Medulla oblongata (tissue), 1 donor: ENCODE measurements at regions not wholly inside any gene's neighbourhood (a gene's known extent, or its start where the extent isn't known, plus 50 kb on each side); places are given as distances from the start of the nearest gene placed in this dataset.

Experiments used
- DNase-seq: peaks from one replicate; pipeline ENCODE4 v3.0.0-alpha.2; 2015; ENCODE audit errors: extremely low spot score

- DNase-seq: no peak
Measured at GRCh38 chr6:143621876-143622605, 55.7 kb upstream of the PHACTR2 start.

- no peak for DNase-seq
Measured at GRCh38 chr6:143621159-143621873, 56.4 kb upstream of the PHACTR2 start.

- DNase-seq: no peak
Measured at GRCh38 chr6:143620447-143620846, 57.3 kb upstream of the PHACTR2 start.

GRCh38 chr6:143619824-143620401 is 57.9 kb upstream of the PHACTR2 start:
- no peak for DNase-seq

DNA sequence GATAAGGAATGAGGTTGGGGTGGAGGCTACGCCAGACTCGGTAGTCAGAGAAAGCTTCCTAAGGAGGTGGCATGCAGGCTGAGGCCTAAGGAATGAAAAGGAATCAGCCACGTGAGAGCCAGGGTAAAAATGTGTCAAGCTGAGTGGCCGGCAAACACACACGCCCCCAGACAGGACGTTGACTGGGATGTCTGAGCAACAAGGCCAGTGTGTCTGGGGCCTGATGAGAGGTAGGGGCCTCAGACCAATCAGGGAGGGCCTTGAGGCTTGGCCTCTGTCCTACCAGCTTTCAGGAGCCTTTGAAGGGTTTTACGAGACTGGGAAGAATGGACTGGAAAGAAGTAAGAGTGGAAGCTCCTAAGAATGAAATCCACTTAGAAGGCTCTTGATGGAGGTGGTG is 61.0 kb upstream of the PHACTR2 start:
- no peak for DNase-seq

DNA sequence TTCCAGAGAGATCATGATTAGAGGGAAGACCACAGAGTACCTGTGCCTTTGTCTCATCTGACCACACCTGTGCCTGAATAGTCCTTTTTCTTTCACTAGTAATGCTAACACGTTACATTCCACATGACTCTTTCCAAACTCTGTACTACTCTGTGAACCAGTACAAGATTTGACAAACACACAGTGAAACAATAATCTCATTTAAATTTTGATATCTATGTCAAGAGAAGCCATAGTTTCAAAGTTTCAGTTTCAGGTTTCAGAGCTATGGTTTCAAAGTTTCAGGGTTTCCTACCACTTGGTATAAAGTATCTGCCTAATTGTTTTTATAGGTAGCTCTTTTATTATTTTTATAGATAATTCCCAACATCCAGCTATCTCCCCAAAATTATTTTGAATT is 62.0 kb upstream of the PHACTR2 start:
- no peak for DNase-seq

GRCh38 chr6:143614235-143614634 is 63.5 kb upstream of the PHACTR2 start:
- no peak for DNase-seq

DNA sequence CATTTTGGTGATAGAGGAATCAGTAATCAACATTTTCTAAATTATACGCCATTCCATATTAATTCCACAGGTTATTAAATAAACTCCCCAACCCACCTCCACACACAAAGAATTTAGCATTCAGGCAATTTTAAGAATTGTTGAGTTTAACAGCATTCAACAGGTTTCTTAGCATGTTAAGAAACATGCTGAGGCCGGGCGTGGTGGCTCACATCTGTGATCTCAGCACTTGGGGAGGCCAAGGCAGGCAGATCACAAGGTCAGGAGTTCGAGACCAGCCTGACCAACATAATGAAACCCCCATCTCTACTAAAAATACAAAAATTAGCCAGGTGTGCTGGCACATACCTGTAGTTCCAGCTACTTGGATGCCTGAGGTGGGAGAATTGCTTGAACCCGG is 64.0 kb upstream of the PHACTR2 start:
- DNase-seq: no peak

- no peak for DNase-seq
Measured at GRCh38 chr6:143612186-143612585, 65.6 kb upstream of the PHACTR2 start.

DNA sequence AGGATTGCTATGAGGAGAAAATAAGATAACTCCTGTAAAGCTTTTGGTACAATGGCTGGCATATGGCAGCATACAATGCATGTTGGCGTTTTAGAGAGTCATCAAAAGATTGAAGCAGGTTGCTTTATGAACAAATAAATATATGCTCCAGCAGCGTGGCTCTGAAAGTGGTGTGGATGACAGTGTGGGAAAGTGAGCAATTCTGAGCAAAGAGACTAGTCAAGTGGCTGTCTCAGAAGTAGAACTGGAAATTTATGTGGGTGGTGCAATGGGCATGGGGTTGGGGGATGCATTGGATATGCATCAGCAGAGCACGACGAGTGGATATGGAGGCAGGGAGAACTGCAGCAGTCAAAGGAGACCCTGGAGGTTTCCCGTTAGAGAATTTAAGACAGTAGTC is 66.2 kb upstream of the PHACTR2 start:
- no peak for DNase-seq

GRCh38 chr6:143609972-143610371 is 67.8 kb upstream of the PHACTR2 start:
- DNase-seq: no peak

DNA sequence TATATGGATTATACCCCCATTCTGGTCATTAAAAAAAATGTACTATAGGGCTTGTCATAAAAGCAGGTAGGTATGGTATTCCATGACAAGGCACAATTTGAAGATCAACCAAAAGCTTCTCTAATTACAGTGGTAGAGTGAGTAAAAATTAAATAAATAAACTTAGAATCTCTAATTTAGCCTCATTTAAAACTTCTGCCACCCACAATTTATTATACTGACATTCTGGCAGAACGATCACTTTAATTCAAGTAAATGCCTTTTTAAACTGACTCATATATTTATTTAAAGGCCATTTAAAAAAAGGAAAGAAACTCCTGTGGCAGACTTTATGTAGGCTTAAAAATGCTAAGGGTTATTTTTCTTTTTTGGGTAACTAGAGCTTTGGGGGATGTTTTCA is 68.3 kb upstream of the PHACTR2 start:
- DNase-seq: no peak

DNA sequence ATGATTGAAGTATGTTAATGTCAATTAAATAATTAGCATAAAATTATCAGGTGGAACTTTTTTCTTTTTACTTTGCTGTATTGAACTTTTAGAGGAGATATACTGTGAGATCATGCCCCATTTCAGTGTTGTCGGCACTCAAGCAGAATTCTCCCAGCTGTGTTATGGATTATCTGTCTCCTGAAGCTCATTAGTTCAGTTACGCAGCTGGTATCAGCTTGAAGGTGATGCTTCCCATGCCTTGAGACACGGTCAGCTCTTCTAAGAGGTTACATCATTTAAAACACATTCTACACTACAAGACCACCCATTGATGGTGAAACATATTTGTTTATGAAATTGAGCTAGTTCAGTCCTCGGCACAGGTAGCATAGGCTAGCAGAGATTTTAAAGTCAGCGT is 68.9 kb upstream of the PHACTR2 start:
- DNase-seq: no peak

DNA sequence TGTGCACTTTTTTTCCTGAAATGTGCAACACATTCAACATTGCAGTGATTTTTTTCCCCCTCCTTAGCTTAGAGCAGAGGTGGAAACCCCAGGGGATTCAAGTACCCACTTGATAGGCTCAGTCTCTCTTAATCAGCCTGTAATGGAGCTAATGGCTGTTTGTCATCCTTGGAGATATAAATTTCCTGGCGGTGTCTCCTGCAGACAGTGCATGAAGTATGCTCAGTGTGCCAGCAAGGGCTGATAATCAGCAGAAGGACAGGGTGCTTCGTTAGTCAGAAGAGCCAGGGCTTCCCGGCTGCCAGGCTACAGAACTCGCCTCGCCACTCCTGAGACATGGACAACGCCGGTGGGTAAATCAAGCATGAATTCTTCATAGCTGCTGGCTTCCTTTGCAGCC is 69.8 kb upstream of the PHACTR2 start:
- no peak for DNase-seq

GRCh38 chr6:143607168-143607567 is 70.6 kb upstream of the PHACTR2 start:
- no peak for DNase-seq

DNA sequence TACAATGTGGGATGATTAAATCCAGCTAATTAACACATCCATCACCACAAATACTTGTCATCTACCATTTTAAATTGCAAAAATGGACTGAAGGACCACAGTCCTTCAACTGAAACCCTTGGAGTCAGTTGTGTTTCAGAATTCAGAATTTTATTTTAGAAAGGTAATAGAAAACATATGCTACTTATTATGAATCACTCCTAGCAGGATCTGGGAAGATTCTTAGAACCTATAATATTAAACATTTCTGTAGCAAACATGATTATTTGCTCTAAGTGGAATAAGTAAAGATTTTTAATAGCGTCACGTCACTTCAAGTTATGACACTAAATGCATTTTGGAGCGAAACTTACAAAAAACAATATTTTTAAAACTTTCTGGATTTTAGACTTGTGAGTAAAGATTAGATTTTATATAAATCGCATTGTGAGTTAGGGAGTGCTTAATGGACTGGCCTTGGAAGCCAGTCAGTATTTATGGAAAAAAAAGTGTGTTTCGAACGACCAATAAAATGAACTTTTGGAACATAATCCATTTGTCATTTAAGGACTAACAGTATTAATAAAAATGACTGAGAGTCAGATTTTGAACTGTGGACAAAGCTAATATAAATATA is 71.8 kb upstream of the PHACTR2 start:
- DNase-seq: no peak

DNA sequence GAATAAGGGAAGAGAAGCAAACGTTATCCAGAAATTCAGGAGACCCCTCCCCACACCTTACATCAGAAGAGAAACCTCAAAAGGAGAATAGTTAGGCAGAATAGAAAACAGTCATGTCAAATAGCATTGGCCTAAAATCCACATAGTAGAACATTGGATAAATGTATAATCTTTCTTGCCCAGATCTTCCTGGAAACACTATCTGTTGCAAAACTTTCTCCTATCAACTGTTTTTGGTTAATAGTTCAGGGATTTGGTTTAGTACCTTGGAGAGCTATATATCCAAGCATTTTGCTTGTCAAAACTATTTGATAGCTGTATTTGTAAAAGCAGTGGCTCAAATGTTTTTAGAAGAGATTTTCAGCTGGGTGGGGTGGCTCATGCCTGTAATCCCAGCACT is 74.3 kb upstream of the PHACTR2 start:
- no peak for DNase-seq

- no peak for DNase-seq
Measured at GRCh38 chr6:143601504-143601903, 76.3 kb upstream of the PHACTR2 start.

GRCh38 chr6:143600821-143601220 is 76.9 kb upstream of the PHACTR2 start:
- no peak for DNase-seq

DNA sequence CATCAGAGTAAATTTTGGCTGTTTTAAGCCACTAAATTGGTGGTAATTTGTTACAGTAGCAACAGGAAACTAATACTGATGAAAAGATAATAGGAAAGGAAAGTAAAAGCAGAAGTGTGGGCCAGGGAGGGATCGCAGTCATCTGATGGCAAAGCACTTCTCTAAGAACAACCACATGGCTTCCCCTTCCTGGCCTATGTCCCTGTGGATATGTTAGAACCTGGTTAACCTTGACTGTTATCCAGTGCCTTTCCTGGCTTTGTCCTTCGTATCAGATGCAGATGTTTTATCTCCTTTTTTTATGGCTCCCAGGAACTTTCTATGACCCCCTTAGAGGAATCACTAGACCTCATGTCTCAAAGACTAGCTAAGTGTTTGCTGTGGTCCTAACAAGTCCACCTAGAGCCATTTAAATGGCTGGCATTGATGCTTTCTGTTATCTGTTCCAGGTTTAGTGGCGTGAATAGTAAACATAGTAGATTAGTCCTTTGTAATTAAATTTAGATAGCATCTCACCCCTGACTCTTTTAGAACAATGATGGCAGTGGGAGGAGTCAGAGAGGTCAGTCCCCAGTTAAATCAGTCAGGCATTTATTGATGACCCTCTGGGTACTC is 79.2 kb upstream of the PHACTR2 start:
- no peak for DNase-seq

DNA sequence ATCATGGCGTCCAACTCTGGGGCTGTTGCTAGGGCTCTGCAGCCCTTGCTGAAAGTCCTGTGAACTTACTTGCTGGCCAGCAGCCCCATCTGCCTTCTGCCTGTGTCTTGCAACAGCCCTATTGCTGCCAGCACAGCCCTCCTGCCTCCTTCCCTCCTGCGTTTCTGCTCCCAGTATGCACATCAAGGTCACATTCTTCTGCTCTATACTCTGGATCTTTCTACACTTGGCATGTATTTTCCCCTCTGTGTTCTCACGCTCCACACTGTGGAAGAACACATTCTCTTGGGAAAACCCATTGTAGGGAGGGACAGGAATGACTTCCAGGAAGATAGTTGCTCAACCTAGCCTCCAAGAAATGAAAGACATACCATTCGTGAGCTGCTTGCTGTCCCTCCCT is 80.9 kb upstream of the PHACTR2 start:
- DNase-seq: no peak
